Trophoblast cell (in vitro differentiated cells and primary cell): ENCODE measurements at regions not wholly inside any gene's neighbourhood (a gene's known extent, or its start where the extent isn't known, plus 50 kb on each side); places are given as distances from the start of the nearest gene placed in this dataset.
A peak's percentile ranks its signal among the peaks of the same experiment; 100 is the strongest.

Source experiments
- DNase-seq, 2 donors: peaks; one replicate each; pipeline ENCODE4 v3.0.0-alpha.2; 2016
- H2AFZ ChIP-seq: 2 replicates; pipeline ENCODE4 v1.6.1; 2013; ENCODE audit warnings: low read length, moderate library complexity, mild to moderate bottlenecking; ENCODE audit not compliant: insufficient read depth, poor library complexity
- H2AK5ac ChIP-seq: 2 replicates; pipeline ENCODE4 v1.6.1; 2013; ENCODE audit warnings: mild to moderate bottlenecking, low read length
- H2BK120ac ChIP-seq: 2 replicates; pipeline ENCODE4 v1.6.1; 2013; ENCODE audit warnings: low read length, mild to moderate bottlenecking, moderate library complexity; ENCODE audit not compliant: insufficient read depth, poor library complexity
- H2BK12ac ChIP-seq: 2 replicates; pipeline ENCODE4 v1.6.1; 2013; ENCODE audit warnings: mild to moderate bottlenecking, low read length, moderate library complexity
- H2BK5ac ChIP-seq: 2 replicates; pipeline ENCODE4 v1.6.1; 2013; ENCODE audit warnings: low read length, low read depth, moderate library complexity, mild to moderate bottlenecking; ENCODE audit not compliant: poor library complexity
- H3K14ac ChIP-seq: 2 replicates; pipeline ENCODE4 v1.6.1; 2013; ENCODE audit warnings: mild to moderate bottlenecking, low read length
- H3K18ac ChIP-seq: 2 replicates; pipeline ENCODE4 v1.6.1; 2013; ENCODE audit warnings: mild to moderate bottlenecking, low read length
- H3K23ac ChIP-seq: 2 replicates; pipeline ENCODE4 v1.6.1; 2013; ENCODE audit warnings: low read length
- H3K27ac ChIP-seq: 2 replicates; pipeline ENCODE4 v1.5.1; 2013; ENCODE audit warnings: low read depth, mild to moderate bottlenecking, inconsistent platforms, low read length, moderate library complexity
- H3K27me3 ChIP-seq: 2 replicates; pipeline ENCODE4 v1.6.1; 2013; ENCODE audit warnings: inconsistent platforms, mild to moderate bottlenecking, low read length, moderate library complexity; ENCODE audit not compliant: insufficient read depth
- H3K36me3 ChIP-seq, 2 experiments: 1 replicate in 1 of 2; 2 replicates in 1 of 2; pipeline ENCODE4 v1.6.1; 2013; ENCODE audit warnings: low read length in 2 of 2, mild to moderate bottlenecking in 2 of 2, moderate library complexity in 1 of 2; ENCODE audit not compliant: insufficient read depth in 2 of 2, control insufficient read depth in 1 of 2
- H3K4ac ChIP-seq: 2 replicates; pipeline ENCODE4 v1.6.1; 2013; ENCODE audit warnings: low read depth, mild to moderate bottlenecking, low read length, moderate library complexity
- H3K4me1 ChIP-seq, 2 experiments: 1 replicate in 1 of 2; 2 replicates in 1 of 2; pipeline ENCODE4 v1.6.1; 2013; ENCODE audit warnings: low read length in 2 of 2, mild to moderate bottlenecking in 2 of 2, moderate library complexity in 1 of 2; ENCODE audit not compliant: insufficient read depth in 2 of 2, control insufficient read depth in 1 of 2
- H3K4me2 ChIP-seq: 2 replicates; pipeline ENCODE4 v1.6.1; 2013; ENCODE audit warnings: inconsistent platforms, mild to moderate bottlenecking, low read length, moderate library complexity
- H3K4me3 ChIP-seq: 2 replicates; pipeline ENCODE4 v1.5.1; 2013; ENCODE audit warnings: mild to moderate bottlenecking, low read depth, low read length, inconsistent platforms
- H3K79me1 ChIP-seq: one replicate; pipeline ENCODE4 v1.6.1; 2013; ENCODE audit warnings: low read length
- H3K79me2 ChIP-seq: 2 replicates; pipeline ENCODE4 v1.6.1; 2013; ENCODE audit warnings: low read length, mild to moderate bottlenecking; ENCODE audit not compliant: control insufficient read depth, insufficient read depth, poor library complexity
- H3K9ac ChIP-seq: 2 replicates; pipeline ENCODE4 v1.6.1; 2013; ENCODE audit warnings: mild to moderate bottlenecking, low read length
- H3K9me3 ChIP-seq: 2 replicates; pipeline ENCODE4 v1.6.1; 2013; ENCODE audit warnings: low read depth, mild to moderate bottlenecking, control low read depth, inconsistent platforms, low read length; ENCODE audit not compliant: insufficient read depth
- H4K12ac ChIP-seq: 2 replicates; pipeline ENCODE4 v1.6.1; 2013; ENCODE audit warnings: low read depth, mild to moderate bottlenecking, low read length, moderate library complexity
- H4K8ac ChIP-seq: 2 replicates; pipeline ENCODE4 v1.6.1; 2013; ENCODE audit warnings: low read depth, mild to moderate bottlenecking, low read length, moderate library complexity
- H4K91ac ChIP-seq: one replicate; pipeline ENCODE4 v1.6.1; 2013; ENCODE audit warnings: low read depth, mild to moderate bottlenecking, low read length, moderate library complexity
- WGBS: extraction: QIAGEN DNeasy Blood & Tissue Kit; methylation state at CpG from one replicate; pipeline ENCODE4 v1.1.7; 2013; ENCODE audit warnings: missing lambda C conversion rate; ENCODE audit not compliant: insufficient read length, insufficient coverage; ENCODE audit errors: extremely low coverage; 5-methylcytosine and 5-hydroxymethylcytosine counted together

DNA sequence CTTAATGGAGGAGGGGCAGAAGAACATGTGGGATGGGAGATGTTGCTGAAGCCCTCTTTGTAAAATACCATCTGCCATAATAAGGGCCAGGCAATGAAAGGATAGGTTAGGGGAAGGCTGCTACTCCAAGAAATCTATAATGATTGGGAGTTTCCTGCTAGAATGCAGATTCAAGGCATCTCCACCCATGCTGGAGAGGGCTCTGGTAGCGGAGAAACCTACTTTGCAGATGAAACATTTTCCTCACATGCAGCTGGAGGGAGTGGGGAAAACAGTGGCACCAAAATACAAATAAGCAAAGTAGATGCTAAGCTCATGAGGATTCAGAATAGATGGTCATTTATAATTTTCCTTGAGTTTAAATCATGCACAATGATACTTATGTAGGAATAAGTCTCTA, 82.3 kb upstream of the GCFC2 start:
- Histone ChIP-seq H3K27ac (no peak overlapping the region), H2BK12ac (no peak overlapping the region), H2AK5ac (no peak overlapping the region), H4K12ac (no peak overlapping the region), H3K14ac (no peak overlapping the region), H2BK120ac (no peak overlapping the region), H3K4me3 (no peak overlapping the region), H3K79me1 (no peaks in the 10 kb centered on the region), H3K9ac (no peak overlapping the region), H3K9me3 (no peaks in the 10 kb centered on the region), H3K27me3 (no peaks in the 10 kb centered on the region), H3K4me2 (no peak overlapping the region), H4K8ac (no peak overlapping the region), H2BK5ac (no peak overlapping the region), H3K36me3 (no peaks in the 10 kb centered on the region), H3K4me1 (peaks cover 4 to 5% of the 10 kb centered on the region in 2 experiments), H3K79me2 (no peaks in the 10 kb centered on the region), H3K23ac (no peak overlapping the region), H2AFZ (no peak overlapping the region), H4K91ac (no peak overlapping the region), H3K4ac (no peak overlapping the region), H3K18ac (no peak overlapping the region)
- WGBS: no CpG with 5 or more reads among the region's 1 CpG
- DNase-seq: no peak

DNA sequence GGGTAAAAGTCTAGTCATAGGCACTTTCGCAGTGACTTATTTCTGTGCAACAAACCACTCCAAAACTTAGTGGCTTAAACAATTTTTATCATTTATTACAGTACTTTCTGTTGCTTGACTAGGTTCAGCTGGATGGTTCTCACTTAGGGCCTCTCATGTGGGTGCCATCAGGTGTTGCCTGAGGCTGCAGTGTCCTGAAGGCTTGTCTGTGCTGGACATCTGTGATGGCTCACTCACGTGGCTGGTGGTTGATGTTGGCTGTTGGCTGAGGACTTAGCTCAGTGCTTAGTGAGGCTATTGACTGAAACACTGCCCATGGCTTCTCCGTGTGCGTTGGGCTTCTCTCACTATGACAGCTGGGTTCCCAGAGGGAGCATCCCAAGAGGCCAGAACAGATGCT, 81.4 kb upstream of the GCFC2 start:
- Histone ChIP-seq H3K36me3 (no peaks in the 10 kb centered on the region), H3K4me2 (no peak overlapping the region), H2BK5ac (no peak overlapping the region), H4K12ac (no peak overlapping the region), H3K9ac (no peak overlapping the region), H2AFZ (no peak overlapping the region), H3K4ac (no peak overlapping the region), H3K18ac (no peak overlapping the region), H3K27ac (no peak overlapping the region), H3K79me1 (no peaks in the 10 kb centered on the region), H2AK5ac (no peak overlapping the region), H3K23ac (no peak overlapping the region), H4K8ac (no peak overlapping the region), H4K91ac (no peak overlapping the region), H3K14ac (no peak overlapping the region), H2BK12ac (no peak overlapping the region), H3K4me3 (no peak overlapping the region), H3K9me3 (no peaks in the 10 kb centered on the region), H3K4me1 (peaks cover 4 to 5% of the 10 kb centered on the region in 2 experiments), H3K79me2 (no peaks in the 10 kb centered on the region), H2BK120ac (no peak overlapping the region), H3K27me3 (no peaks in the 10 kb centered on the region)
- DNase-seq: peak; percentile 88 to 90
- no CpG with 5 or more reads among the region's 4 CpGs for WGBS

DNA sequence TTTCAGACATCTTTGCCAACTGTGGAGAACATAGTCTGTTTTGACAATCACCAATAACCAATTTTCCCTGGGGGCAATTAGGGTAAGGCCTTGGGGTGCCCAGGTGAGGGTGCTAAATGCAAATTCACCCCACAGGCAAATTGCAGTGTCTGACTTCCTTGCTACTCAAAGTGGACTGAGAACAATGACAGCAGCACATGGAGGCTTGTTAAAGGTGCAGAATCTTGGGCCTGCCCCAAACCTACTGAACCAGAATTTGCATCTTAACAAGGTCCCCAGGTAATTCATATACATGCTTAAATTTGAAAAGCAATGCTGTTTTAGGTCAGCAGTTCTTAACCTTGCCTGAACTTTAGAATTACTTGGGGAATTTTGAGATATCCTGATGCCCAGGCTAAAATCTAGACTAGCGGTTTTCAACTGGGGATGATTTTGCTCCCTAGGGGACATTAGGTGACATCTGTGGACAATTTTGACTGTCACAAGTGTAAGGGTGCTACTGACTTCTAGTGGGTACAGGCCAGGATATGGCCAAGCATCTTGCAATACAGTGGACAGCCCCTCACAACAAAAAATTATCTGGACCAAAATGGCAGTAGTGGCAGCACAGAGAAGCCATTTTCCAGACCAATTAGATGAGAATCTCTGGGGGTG, 80.2 kb upstream of the GCFC2 start:
- peaks cover 4 to 5% of the 10 kb centered on the region in 2 experiments for H3K4me1 ChIP-seq
- no peak overlapping the region for H3K9ac ChIP-seq
- no peak overlapping the region for H2BK120ac ChIP-seq
- no peak overlapping the region for H2AK5ac ChIP-seq
- H4K8ac ChIP-seq: no peak overlapping the region
- no peaks in the 10 kb centered on the region for H3K79me1 ChIP-seq
- no peak overlapping the region for H3K27ac ChIP-seq
- H3K4me3 ChIP-seq: no peak overlapping the region
- DNase-seq: no peak
- H3K36me3 ChIP-seq: no peaks in the 10 kb centered on the region
- H3K23ac ChIP-seq: no peak overlapping the region
- no peak overlapping the region for H2BK12ac ChIP-seq
- no peak overlapping the region for H2AFZ ChIP-seq
- H3K9me3 ChIP-seq: no peaks in the 10 kb centered on the region
- no peak overlapping the region for H3K4me2 ChIP-seq
- no peak overlapping the region for H3K4ac ChIP-seq
- no peak overlapping the region for H3K18ac ChIP-seq
- H3K14ac ChIP-seq: no peak overlapping the region
- no peak overlapping the region for H4K91ac ChIP-seq
- no peaks in the 10 kb centered on the region for H3K27me3 ChIP-seq
- no peak overlapping the region for H4K12ac ChIP-seq
- no peaks in the 10 kb centered on the region for H3K79me2 ChIP-seq
- H2BK5ac ChIP-seq: no peak overlapping the region
- no CpG with 5 or more reads among the region's 1 CpG for WGBS

DNA sequence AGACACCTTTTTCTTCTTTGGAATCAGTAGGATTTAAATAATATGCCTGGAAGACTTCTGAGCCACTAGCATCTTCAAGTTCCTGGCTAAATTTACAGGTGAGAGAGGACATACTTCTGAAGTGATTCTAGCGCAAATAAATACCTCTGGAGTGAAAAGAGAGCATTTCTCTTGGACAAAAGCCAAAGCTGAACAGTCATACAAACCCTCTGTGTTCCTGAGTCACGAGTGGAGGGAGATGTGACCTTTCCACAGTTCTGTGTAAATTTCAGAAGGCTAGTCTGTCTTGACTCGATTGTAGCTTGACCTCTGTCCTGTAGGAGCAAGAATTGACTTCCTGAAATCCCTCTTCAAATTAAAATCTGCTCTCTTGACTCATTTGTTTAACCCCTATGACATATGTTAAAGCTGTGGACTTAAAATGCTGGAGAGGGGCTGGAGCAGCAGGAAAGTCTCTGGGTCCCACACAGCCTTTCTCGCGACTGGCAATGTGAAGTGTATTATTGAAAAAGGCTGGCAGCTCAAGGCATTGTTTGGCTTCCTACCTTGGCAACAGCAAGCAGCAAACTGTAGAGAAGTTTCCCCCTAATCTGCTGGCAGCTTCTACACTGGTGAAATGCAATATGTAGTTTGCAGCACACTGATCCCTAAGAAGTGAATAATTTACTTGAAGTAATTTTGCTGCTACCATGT, 79.6 kb upstream of the GCFC2 start:
- WGBS: no CpG with 5 or more reads among the region's 5 CpGs
- H3K23ac ChIP-seq: no peak overlapping the region
- peak in 1 of 2 donors; percentile 13 for DNase-seq

More for the DNA sequence above, 79.6 kb upstream of the GCFC2 start:
- H3K4me2 ChIP-seq: no peak overlapping the region
- no peaks in the 10 kb centered on the region for H3K79me2 ChIP-seq
- no peaks in the 10 kb centered on the region for H3K36me3 ChIP-seq
- H4K8ac ChIP-seq: no peak overlapping the region
- H2AK5ac ChIP-seq: no peak overlapping the region
- H3K27ac ChIP-seq: no peak overlapping the region
- no peak overlapping the region for H3K4ac ChIP-seq
- H3K18ac ChIP-seq: no peak overlapping the region
- no peak overlapping the region for H3K9ac ChIP-seq
- peaks cover 4 to 5% of the 10 kb centered on the region in 2 experiments for H3K4me1 ChIP-seq
- no peaks in the 10 kb centered on the region for H3K9me3 ChIP-seq
- no peak overlapping the region for H2AFZ ChIP-seq
- H2BK120ac ChIP-seq: no peak overlapping the region
- no peaks in the 10 kb centered on the region for H3K27me3 ChIP-seq
- H4K91ac ChIP-seq: no peak overlapping the region
- no peak overlapping the region for H2BK5ac ChIP-seq
- H4K12ac ChIP-seq: no peak overlapping the region
- no peaks in the 10 kb centered on the region for H3K79me1 ChIP-seq
- no peak overlapping the region for H3K14ac ChIP-seq
- no peak overlapping the region for H3K4me3 ChIP-seq
- no peak overlapping the region for H2BK12ac ChIP-seq
